Right renal cortex interstitium (tissue), 3 donors: ENCODE measurements at regions not wholly inside any gene's neighbourhood (a gene's known extent, or its start where the extent isn't known, plus 50 kb on each side); places are given as distances from the start of the nearest gene placed in this dataset.
"Not testable (repeated sequence)": the region's sequence is repeated elsewhere in the genome, so short reads cannot be mapped to it uniquely, and the experiment has no call there.

ENCODE experiments used
- DNase-seq, 3 donors: peaks; one replicate each; pipeline ENCODE4 v3.0.0-alpha.2; 2013; ENCODE audit warnings: low read depth in 3 of 3, low spot score in 2 of 3

GRCh38 chr5:143898916-143899591, 87.1 kb downstream of the HMHB1 start:
- no peak for DNase-seq

DNA sequence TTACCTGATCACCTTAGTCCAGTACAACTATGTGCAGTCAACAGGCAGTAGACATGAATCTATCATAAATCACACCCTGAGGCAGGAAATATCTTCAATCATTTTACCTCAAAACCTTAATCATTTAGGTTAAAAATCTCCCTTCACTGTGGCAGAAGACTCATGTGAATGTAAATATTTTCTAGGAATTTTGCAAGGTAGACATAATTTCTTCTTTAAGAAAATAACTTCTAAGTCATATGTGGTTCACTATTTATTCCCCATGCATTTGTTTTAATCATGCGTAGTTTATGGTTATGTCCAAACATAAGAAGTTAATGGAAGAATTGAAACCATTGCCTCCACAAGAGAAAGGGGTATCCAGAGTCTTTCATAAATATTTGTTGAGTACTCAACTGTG, 97.0 kb downstream of the HMHB1 start:
- no peak for DNase-seq

DNA sequence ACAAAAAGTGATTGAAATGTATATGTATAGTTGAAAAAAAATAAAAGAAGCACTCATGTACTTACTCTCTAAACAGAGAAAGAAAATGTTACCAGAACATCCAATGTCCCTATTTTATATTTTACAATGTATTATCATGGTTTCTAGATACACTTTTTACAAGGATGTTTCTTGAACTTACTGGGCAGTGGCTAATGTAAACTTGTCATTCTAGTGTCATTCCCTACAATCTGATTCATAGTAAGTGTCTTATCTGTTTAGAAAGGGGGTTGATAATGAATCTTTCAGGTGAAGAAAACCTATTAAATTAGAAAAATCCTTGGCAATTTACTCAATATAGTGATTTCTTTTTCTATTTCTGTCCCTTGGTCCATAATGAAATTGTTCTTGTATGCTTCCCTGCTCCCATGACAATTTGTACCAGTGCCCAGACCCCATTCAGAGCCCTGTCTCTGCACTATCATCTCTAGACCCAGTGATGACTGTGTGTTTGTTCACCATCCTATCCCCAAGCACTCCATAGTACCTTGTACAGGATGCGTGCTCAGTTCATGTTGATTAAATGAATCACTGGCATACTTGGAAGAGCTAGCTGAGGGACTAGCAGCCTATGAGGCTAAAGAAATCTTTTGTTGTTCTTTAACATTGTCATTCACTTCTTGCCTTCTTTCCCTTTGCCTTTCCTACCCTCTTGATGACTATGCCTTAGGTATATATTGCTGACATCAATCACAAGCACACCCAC, 101.2 kb downstream of the HMHB1 start:
- no peak for DNase-seq

GRCh38 chr5:143914756-143915155, 102.8 kb downstream of the HMHB1 start:
- no peak for DNase-seq

- no peak for DNase-seq
These were observed 104.5 kb downstream of the HMHB1 start for GRCh38 chr5:143916451-143916850.

- no peak for DNase-seq
These were observed 107.0 kb downstream of the HMHB1 start for GRCh38 chr5:143918961-143919360.

- DNase-seq, result no peak
These were observed 108.8 kb downstream of the HMHB1 start for GRCh38 chr5:143920772-143921171.

DNA sequence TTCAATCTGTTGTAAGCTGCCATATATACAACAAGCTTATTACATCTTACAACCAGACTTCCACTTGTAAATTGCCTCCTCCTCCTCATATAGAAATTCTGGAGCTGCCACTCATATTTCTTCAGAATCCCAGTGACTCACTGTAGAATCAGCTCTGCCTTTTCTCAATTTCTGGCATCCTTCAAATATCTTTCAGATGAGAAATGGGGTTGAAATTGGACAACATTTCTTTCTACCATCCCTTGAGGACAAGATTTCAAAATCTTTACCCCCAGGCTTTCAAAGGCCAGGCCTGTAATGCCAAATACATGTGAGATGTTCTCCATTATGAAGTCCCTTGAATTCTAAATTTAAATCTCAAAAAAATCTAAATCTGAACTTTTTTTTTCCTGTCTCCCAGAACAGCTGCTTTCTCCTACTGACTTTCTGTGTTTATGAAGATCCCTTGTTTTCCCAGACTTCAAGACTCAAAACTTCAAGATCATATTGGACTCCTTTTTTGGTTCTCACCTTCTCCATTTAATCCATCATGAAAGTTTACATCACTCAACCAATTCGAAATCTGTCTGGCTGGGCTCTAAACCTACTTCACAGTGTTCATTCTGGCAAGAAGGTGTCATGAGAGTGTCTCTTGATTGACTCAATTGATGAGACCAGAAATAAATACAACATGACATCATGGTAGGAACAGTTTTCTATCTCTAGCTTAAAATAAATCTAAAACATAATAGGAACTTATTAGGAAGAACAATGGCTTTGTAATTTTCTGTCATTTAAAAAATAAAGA, 109.8 kb downstream of the HMHB1 start:
- no peak for DNase-seq

GRCh38 chr5:143922718-143923117, 110.8 kb downstream of the HMHB1 start:
- no peak for DNase-seq

- DNase-seq, result no peak
These were observed 111.8 kb downstream of the HMHB1 start for GRCh38 chr5:143923634-143924266.

DNA sequence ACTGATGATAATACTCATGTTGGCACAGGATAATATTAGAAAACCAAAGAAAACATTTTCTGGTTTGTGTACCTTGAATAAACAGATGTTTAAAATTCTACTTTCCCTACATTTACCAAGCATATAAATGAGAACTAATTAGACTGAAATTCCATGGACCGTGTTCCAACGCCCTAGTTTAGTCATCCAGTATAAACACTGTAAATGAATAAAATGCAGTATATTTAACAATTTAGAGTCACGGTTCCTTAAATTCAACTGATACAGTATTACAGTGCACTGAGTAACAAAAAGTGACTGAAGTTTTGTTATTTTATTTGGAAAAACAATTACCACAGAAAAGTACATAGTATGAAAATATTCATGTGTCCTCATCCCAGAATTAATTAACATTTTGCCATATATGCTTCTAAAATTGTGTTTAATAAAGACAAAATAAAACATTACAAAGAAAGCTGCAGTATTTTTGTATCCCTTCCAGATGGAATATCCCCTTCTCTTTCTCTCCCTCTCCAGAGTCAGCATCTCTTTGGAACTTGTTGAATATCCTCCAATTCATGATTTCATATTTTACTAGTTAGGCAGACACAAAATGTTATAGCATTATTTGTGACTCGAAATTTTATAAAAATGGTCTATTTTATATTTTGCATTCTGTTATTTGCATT, 112.5 kb downstream of the HMHB1 start:
- DNase-seq, result no peak

DNA sequence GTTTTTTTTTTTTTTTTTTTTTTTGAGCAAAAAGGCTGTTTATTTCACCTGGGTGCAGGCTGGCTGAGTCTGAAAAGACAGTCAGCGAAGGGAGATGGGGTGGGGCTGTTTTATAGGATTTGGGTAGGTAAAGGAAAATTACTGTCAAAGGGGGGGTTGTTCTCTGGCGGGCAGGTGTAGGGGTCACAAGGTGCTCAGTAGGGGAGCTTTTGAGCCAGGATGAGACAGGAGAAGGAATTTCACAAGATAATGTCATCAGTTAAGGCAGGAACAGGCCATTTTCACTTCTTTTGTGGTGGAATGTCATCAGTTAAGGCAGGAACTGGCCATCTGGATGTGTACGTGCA, 113.0 kb downstream of the HMHB1 start:
- DNase-seq, result not testable (repeated sequence)

DNA sequence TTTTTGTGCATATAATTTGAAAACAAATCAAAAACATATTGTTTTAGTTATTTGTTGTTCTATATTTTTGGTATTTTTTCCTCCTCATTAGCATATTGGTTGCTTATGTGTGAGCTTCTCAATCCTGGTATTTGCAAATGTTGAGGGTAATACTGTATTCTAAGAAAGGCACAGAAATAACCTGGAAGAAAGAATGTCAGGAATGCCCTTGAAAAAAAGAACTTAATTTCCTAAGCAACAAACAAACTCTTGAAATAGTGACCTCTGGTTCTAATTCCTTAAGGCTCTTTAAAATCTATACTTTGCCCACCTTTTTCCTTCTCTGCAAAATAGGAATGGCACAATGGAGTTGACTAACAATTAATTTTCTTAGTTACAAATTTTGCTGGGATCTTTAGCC, 117.5 kb downstream of the HMHB1 start:
- no peak for DNase-seq

- DNase-seq, result no peak
These were observed 118.6 kb downstream of the HMHB1 start for GRCh38 chr5:143930561-143930960.

GRCh38 chr5:143931476-143931875, 119.5 kb downstream of the HMHB1 start:
- no peak for DNase-seq

DNA sequence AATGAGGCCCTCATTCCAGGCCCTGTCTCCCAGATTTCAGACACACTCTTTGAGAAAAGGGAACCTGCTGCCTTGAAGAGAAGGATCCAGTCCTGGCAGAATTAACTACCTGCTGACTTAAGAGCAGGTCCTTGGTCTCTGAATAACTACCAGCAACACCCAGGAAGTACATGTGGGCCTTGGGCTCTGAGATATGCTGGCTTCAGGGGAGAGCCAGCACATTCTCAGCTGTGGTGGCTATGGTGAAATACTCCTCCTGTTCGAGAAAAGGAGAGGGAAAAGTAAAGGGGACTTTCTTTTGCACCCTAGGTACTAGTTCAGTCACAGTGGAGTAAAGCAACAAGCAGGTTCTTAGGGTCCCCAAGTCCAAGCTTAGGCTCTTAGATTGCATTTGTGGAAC, 120.0 kb downstream of the HMHB1 start:
- no peak for DNase-seq

DNA sequence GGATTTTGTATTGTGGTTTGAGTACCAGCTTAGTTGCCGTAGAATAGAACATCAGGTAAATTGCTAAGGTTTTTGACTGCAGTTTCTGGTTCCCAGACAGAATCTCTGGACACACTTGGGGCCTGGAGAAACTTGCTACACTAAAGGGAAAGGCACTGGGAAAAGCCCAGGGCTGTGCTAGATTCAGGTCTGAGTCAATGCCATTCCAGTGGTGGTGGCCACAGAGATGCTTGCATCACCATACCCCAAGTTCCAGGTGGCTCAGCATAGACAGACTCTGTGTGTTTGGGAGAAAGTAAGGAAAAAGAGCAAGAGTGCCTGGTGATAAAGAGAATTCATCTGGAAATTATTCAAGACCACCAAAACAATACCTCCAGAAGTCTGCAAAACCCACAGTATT, 120.6 kb downstream of the HMHB1 start:
- DNase-seq, result no peak

- no peak for DNase-seq
These were observed 121.5 kb downstream of the HMHB1 start for GRCh38 chr5:143933451-143933850.

- no peak for DNase-seq
These were observed 122.9 kb downstream of the HMHB1 start for GRCh38 chr5:143934821-143935220.

DNA sequence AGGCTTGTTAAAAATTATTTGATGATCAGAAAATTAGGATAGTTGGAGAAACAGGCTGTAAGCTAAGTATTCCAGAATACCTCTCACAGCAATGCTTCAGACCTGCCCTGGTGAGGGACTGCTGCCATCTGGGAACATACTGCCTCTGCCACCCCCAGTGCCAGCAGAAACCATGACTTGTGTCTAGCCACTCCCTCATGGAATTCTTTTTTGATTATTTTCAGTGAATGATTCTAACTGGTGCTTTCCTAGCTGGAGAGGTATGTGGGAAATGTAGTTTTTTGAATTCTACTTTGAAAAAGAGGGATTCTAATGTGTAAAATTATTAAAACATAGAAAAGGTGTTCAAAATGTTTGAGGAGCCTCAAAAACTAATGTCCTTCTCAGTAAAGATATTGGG, 126.3 kb downstream of the HMHB1 start:
- DNase-seq, result no peak

DNA sequence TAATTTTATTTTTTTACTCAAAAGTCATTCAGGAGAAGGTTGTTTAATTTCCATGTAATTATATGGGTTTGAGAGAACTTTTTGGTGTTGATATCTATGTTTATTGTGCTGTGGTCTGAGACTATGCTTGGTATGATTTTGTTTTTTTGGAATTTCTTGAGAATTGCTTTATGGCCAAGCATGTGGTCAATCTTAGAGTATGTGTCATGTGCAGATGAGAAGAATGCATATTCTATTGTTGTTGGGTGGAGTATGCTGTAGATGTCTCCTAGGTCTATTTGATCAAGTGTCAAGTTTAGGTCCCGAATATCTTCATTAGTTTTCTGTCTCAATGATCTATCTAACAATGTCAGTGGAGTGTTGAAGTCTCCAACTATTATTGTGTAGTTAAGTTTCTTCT, 134.9 kb downstream of the HMHB1 start:
- DNase-seq, result no peak
